Activated effector memory CD4-positive, alpha-beta T cell treated with Interleukin-2 at 50 U/mL for 16 hours (primary cell): ENCODE measurements at regions not wholly inside any gene's neighbourhood (a gene's known extent, or its start where the extent isn't known, plus 50 kb on each side); places are given as distances from the start of the nearest gene placed in this dataset.

Experiments
- DNase-seq: peaks from one replicate; pipeline ENCODE4 v3.0.0-alpha.2; 2020

DNA sequence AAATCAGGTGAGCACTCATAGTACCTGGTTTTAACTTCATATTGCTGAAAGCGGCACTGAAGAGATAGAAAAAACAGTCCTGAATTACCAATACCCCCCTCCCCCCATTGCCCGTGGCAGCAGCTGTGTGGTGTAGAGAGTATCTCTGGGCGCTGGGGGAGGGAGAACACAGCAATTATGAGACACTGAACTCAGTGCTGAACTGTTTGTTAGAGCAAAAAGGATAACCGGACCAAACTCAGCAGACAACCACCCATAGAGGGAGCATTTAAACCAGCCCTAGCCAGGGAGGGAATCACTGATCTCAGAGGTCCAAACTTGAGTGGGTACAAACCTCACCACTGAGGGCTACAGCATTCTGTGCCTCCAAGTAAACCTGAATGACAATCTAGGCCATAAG, 457.4 kb upstream of the TEX13C start:
- DNase-seq: no peak

GRCh38 chrX:124863303-124863702, 456.4 kb upstream of the TEX13C start:
- no peak for DNase-seq

DNA sequence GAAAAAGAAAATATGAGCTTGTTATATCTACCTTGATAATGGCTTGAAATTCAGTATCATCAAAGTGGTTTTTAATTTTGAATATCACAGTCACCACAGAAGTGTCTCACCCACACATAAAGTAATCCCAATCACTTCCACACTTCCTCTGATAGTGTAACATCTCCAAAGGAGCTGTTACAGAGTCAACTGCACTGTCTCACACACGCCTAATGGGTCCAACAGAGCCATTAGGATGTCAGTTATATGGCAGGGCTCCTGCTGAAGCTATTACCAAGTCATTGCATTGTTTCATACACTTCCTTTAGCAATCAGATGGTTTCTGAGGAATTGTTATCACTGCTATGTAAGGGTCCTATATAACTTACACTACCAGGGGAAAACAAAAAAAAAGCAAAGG, 432.1 kb upstream of the TEX13C start:
- no peak for DNase-seq

- no peak for DNase-seq
Observed at GRCh38 chrX:124895947-124896346, 423.7 kb upstream of the TEX13C start.

- no peak for DNase-seq
Observed at GRCh38 chrX:124902953-124903352, 416.7 kb upstream of the TEX13C start.

GRCh38 chrX:124910611-124911010, 409.1 kb upstream of the TEX13C start:
- DNase-seq: no peak

- no peak for DNase-seq
Observed at GRCh38 chrX:124917011-124917410, 402.7 kb upstream of the TEX13C start.

DNA sequence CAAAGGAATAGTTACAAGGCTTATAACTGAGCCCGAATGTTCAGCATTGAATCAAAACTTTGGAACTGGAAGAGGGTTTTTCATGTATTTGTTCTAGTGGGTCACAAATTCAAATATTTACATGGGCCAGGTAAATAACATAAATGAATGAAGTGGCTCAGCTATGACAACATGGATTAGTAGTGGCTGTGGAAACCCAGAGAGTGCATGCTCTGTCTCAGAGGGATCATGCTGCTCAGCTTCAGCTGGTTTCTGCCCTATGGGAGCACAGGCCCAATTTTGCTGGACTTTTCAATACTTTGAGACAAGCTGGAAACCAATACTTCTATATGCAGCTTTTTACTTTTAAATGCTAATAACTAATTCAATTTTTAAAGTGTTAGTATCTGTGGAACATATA, 394.0 kb upstream of the TEX13C start:
- DNase-seq: no peak

- DNase-seq: no peak
Observed at GRCh38 chrX:124931241-124931640, 388.4 kb upstream of the TEX13C start.

- no peak for DNase-seq
Observed at GRCh38 chrX:124931958-124932357, 387.7 kb upstream of the TEX13C start.

DNA sequence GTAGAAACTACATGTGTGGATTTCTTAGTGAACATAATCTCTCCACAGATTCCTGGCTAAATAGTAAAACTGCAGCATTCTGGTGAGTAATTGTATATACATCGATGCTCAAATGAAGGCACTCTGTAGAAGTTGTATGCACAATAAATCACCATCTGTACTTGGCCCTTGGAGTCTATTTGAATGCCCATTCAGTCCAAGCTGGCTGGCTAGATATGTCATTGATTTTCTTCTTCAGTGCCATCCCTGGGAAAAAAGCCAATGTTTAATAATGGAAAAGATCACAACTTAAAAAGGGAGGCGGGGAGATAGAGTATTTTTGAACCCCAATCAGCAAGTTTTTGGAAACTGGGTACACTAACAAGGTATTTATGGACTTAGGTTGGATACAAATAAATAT, 381.0 kb upstream of the TEX13C start:
- DNase-seq: no peak

DNA sequence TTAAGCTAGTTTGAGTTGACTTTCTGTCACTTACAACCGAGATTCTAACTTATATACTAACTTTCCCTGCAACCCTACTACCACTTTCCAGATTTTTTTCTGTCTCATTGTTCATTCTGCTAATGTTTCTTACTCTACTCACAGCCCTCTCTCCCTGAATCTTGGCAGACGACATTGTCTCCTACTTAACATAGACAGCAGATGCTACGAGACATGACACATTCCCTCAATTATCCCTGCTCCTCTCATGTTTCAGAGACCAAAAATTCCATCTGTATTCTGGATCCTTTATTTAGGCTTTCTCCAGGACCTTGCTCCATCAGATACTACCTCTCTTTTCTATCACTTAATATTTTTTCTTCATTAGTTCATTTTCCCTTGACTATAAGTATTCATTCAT, 379.1 kb upstream of the TEX13C start:
- no peak for DNase-seq

DNA sequence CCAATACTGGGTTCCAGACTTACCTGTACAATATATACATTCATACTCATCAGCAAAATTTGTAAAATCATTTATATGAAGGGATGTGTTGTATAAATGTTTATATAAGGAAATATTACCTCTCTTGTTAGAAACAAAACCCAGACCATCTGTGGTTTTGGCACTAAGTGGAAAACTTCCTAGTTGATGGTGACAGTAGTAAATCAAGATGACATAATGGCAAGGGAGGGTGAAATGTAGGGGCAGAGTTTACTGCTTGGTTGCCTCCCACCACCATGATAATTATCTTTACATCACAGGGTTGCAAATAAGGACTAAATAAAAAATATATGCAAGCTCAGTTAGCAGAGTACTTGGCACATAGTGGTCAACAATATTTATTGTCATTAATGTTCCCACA, 365.3 kb upstream of the TEX13C start:
- DNase-seq: no peak

DNA sequence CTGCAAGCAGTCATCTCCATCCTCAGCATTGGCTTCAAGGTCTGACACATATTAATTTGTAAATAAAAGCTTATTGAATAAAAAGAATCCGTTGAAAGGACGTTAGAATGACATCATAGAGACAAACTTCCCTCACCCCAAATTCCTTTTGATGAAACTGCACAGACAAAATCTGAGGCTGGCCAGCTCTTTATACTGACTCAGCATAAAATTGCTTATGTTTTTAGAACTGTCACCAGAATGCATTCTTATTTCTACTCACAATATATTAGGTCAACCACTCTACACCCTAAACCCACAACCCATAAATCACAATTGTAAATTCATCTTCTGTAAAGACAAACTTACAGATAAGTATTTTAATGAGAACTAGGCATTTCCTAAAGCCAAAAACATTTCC, 359.2 kb upstream of the TEX13C start:
- DNase-seq: no peak

DNA sequence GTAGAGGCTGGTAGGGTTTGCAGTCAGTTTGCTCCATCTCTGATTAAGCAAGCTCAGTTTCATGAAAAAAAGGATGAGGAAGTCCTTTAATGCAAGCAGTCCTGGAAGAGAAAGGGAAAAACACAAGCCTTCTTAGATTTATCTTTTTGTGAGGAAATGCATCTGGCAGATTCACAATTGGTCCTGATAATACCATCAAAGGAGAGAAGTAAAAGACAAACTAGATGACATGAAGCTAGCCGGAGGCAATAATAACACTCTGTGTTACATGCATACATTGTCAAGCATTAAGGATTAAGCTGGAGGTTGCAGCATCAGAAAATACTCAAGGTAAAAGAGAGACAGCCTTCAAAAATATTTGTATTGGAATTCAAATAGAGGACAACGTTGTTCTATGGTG, 356.0 kb upstream of the TEX13C start, which contains the start of gene TENM1:
TSS of gene TENM1 (minus strand) at position 101 of the 400 bp plus-strand sequence.
- no peak for DNase-seq

DNA sequence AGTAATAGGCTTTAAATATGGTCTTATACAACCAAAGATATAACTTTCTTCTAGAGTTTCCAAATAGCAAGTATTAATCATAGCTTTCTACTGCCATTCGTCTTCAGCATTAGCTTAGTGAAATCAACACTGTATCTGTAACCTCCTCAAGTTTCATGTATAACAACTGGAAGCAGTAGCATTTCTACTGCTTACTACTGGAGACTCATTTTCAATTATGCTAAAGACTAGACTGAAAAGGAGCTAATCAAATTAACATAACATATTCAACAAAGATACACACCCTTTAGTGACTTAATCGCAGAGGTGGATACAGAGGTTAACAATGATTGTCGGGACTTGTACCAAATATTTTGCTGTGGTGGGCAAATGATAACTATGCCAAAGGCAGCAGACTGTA, 344.2 kb upstream of the TEX13C start:
- no peak for DNase-seq

DNA sequence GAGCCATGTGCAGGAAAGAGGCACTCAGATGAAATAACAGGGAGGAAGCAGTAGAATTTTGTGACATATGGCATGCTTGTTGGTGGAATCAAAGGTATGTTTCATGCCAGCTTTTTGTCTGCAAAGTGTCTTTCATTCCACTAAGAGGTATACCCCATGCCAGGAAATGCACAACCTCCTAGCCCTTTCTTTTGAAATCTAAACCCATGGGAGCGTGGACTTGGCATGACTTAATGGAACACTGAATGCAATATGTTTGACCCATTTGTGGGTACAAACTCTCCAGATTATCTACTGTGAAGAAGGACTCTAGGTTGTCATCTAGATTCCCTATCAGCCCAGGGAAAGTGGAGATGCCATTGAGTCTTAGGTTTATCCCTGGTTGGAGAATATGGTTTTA, 338.3 kb upstream of the TEX13C start:
- no peak for DNase-seq

GRCh38 chrX:124984140-124984813, 335.4 kb upstream of the TEX13C start:
- no peak for DNase-seq

GRCh38 chrX:124986284-124986683, 333.4 kb upstream of the TEX13C start:
- DNase-seq: no peak

DNA sequence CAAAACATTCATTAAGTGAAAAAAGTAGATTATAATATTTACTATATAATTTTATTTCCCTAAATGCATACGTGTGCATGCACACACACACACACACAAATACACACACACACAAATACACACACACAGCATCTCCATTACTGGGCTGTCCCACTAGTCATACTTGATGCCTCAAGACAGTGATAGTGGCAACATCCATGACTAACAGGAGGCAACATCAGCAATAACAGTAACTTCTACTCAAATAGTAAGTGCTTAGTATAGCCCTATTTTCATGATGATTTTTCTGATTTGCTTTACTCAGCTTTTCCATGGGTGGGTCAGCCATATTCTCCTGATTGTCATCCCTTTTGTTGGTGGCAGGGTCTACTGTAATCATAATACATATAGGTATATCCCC, 325.9 kb upstream of the TEX13C start:
- DNase-seq: no peak

DNA sequence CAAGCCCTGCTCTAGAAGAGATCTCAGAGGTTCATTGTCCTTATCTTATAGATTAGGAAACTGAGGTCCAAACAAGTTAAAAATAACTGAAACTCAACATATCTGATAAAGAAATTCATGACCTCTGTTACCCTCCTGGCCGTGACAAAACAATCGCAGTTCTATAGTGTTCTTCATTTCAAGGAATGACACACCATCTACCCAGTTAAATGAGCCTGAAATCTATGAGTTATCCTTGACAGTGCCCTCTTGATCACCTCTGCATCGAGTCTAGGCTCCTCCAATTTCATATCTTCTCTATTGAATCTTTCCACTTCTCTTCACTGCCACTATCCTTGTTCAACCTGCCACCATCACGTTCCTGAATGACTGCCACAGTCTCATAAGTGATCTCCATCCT, 325.3 kb upstream of the TEX13C start:
- DNase-seq: no peak

- DNase-seq: no peak
Observed at GRCh38 chrX:125003746-125004446, 315.8 kb upstream of the TEX13C start.

GRCh38 chrX:125004799-125005198, 314.9 kb upstream of the TEX13C start:
- DNase-seq: no peak

GRCh38 chrX:125005863-125006262, 313.8 kb upstream of the TEX13C start:
- no peak for DNase-seq

DNA sequence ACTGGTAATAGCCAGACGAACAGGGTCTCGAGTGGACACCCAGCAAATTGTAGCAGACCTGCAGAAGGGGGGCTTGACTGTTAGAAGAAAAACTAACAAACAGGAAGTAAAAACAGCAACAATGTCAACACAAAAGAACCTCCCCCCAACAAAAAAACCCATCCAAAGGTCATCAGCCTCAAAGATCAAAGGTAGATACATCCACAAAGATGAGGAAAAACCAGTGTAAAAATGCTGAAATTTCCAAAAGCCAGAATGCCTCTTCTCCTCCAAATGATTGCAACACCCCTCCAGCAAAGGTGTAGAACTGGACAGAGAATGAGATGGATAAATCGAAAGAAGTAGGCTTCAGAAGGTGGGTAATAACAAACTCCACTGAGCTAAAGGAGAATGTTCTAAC, 313.0 kb upstream of the TEX13C start:
- DNase-seq: no peak
